DND-41 (cell line): ENCODE measurements at regions not wholly inside any gene's neighbourhood (a gene's known extent, or its start where the extent isn't known, plus 50 kb on each side); places are given as distances from the start of the nearest gene placed in this dataset.

Experiments used
- ATAC-seq: fragments of 200-7000 bp; cut with Tn5 transposase; 3 replicates; pipeline ENCODE4 v1.9.1; 2021; ENCODE audit warnings: low read depth; ENCODE audit not compliant: insufficient read depth
- DNase-seq: peaks from one replicate; pipeline ENCODE4 v3.0.0-alpha.2; 2020
- H2AFZ ChIP-seq: 2 replicates; pipeline ENCODE4 v1.6.0; 2012; ENCODE audit warnings: low read depth, low read length
- H3K27ac ChIP-seq: 2 replicates; pipeline ENCODE4 v1.5.1; 2012; ENCODE audit warnings: low read length, inconsistent platforms
- H3K27me3 ChIP-seq: fragments of 200-600 bp; sonication (generic); 2 replicates; pipeline ENCODE4 v1.6.0; 2012; ENCODE audit warnings: low read length, mild to moderate bottlenecking, inconsistent platforms; ENCODE audit not compliant: insufficient read depth, poor library complexity
- H3K36me3 ChIP-seq: 2 replicates; pipeline ENCODE4 v1.5.1; 2012; ENCODE audit warnings: low read length, inconsistent platforms; ENCODE audit not compliant: insufficient read depth
- H3K4me1 ChIP-seq: 2 replicates; pipeline ENCODE4 v1.5.1; 2012; ENCODE audit warnings: mild to moderate bottlenecking, low read length; ENCODE audit not compliant: insufficient read depth
- H3K4me2 ChIP-seq: 2 replicates; pipeline ENCODE4 v1.6.0; 2012; ENCODE audit warnings: mild to moderate bottlenecking, moderate library complexity, low read length, inconsistent platforms; ENCODE audit not compliant: insufficient read depth
- H3K4me3 ChIP-seq, 2 experiments: fragments of 200-600 bp in 1 of 2; shearing (Covaris generic) in 1 of 2; 2 replicates each; pipeline ENCODE4 v1.5.1; 2012 to 2016; ENCODE audit warnings: inconsistent platforms in 2 of 2, low read length in 2 of 2, mild to moderate bottlenecking in 2 of 2, low read depth in 1 of 2, moderate library complexity in 1 of 2
- H3K79me2 ChIP-seq: 2 replicates; pipeline ENCODE4 v1.6.0; 2012; ENCODE audit warnings: low read length, inconsistent platforms; ENCODE audit not compliant: insufficient read depth
- H3K9ac ChIP-seq: 2 replicates; pipeline ENCODE4 v1.6.0; 2012; ENCODE audit warnings: low read depth, mild to moderate bottlenecking, inconsistent platforms, low read length, moderate library complexity
- H3K9me3 ChIP-seq: 2 replicates; pipeline ENCODE4 v1.5.1; 2012; ENCODE audit warnings: low read length, moderate library complexity, mild to moderate bottlenecking, inconsistent platforms; ENCODE audit not compliant: insufficient read depth, severe bottlenecking
- H4K20me1 ChIP-seq: 2 replicates; pipeline ENCODE4 v1.6.0; 2012; ENCODE audit warnings: low read length; ENCODE audit not compliant: insufficient read depth
- CTCF ChIP-seq: IDR thresholded peaks from 2 replicates; pipeline ENCODE4 v1.5.1; 2012; ENCODE audit warnings: borderline replicate concordance, low read length, moderate library complexity, mild to moderate bottlenecking; ENCODE audit not compliant: poor library complexity, severe bottlenecking; ENCODE audit errors: extremely low read depth
- EZH2 ChIP-seq: IDR thresholded peaks from 3 replicates; pipeline ENCODE4 v1.6.1; 2012; ENCODE audit warnings: borderline replicate concordance, low read depth, mild to moderate bottlenecking, moderate library complexity, low read length, inconsistent platforms; ENCODE audit not compliant: severe bottlenecking

DNA sequence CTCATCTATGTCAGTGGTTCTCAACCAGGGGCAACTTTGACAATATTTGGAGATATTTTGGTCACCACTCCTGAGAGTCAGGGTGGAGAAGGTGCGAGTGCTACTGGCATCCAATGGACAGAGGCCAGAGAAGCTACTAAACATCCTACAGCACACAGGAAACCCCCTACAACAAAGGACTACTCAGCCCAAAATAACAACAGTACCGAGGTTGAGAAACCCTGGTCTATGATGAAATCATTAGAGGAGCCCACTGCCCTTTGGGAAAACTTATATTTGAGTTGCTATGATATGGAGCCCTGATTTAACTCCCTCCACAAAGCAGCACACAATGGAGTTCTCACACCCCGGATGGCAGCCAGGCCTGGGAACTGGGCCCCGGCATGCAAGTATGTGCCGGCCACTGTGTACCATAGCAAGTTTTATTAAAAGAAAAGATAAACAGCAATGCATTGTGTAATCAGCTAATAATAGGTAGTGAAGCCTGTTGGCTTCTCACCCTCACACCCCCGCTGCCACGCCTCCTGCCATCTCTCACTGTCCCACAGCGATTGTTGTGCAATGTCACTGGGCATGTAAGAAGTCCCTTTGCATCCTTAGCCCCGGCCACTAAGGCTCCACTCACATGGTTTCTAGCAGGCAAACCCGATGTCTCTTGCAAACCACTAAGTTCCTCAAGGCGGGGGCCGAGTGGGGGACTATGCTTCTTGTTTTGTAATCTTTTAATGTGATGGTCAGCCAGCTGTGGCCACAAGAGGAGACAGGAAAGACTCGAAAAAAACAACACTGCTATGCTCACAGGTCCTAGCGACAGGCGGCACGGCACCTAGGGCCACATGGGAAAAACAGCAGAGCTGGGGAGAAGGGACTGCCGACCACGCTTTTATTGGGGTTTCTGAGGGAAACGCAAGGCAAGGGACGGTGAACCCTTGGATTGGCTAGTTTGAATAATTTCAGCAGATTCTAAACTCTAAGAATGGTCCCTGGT lies 110.0 kb downstream of the AQP9 start:
- Histone ChIP-seq H3K4me2 (no peak overlapping the region), H3K27me3 (no peaks in the 10 kb centered on the region), H3K36me3 (no peaks in the 10 kb centered on the region), H3K79me2 (no peaks in the 10 kb centered on the region), H3K9ac (no peak overlapping the region), H3K4me1 (peaks cover 8% of the 10 kb centered on the region), H3K27ac (no peak overlapping the region), H2AFZ (no peak overlapping the region), H4K20me1 (no peaks in the 10 kb centered on the region), H3K9me3 (no peaks in the 10 kb centered on the region), H3K4me3 (no peak overlapping the region)
- TF ChIP-seq EZH2 = no peak
- no peak for TF ChIP-seq CTCF
- ATAC-seq (no peak), DNase-seq (no peak)

- DNase-seq = no peak
- Histone ChIP-seq H2AFZ (peak overlapping the region; percentile 53; the same call in 1 of the 2 replicates), H3K79me2 (no peaks in the 10 kb centered on the region), H3K27me3 (no peaks in the 10 kb centered on the region), H3K4me2 (peak overlapping the region; percentile 48), H4K20me1 (no peaks in the 10 kb centered on the region), H3K9me3 (no peaks in the 10 kb centered on the region), H3K4me1 (peaks cover 8% of the 10 kb centered on the region), H3K36me3 (no peaks in the 10 kb centered on the region), H3K9ac (no peak overlapping the region), H3K27ac (no peak overlapping the region), H3K4me3 (peak overlapping the region in 1 of 2 experiments; percentile 29; a peak in 1 of 4 replicates)
- ATAC-seq = peak; percentile 64; the same call in 2 of the 3 replicates
- no peak for TF ChIP-seq CTCF
- TF ChIP-seq EZH2 = no peak
These were observed 111.6 kb downstream of the AQP9 start for GRCh38 chr15:58249646-58250312.

- no peaks in the 10 kb centered on the region for H3K36me3 ChIP-seq
- no peaks in the 10 kb centered on the region for H3K9me3 ChIP-seq
- no peak overlapping the region for H2AFZ ChIP-seq
- DNase-seq = no peak
- H3K79me2 ChIP-seq = no peaks in the 10 kb centered on the region
- H3K27ac ChIP-seq = no peak overlapping the region
- H3K4me2 ChIP-seq = no peak overlapping the region
- no peaks in the 10 kb centered on the region for H4K20me1 ChIP-seq
- TF ChIP-seq EZH2 = no peak
- TF ChIP-seq CTCF = no peak
- no peak overlapping the region for H3K9ac ChIP-seq
- H3K27me3 ChIP-seq = no peaks in the 10 kb centered on the region
- no peak overlapping the region for H3K4me3 ChIP-seq
- ATAC-seq = no peak
- peaks cover 8% of the 10 kb centered on the region for H3K4me1 ChIP-seq
These were observed 114.6 kb downstream of the AQP9 start for GRCh38 chr15:58252586-58253323.
